B cell (primary cell): ENCODE measurements at regions not wholly inside any gene's neighbourhood (a gene's known extent, or its start where the extent isn't known, plus 50 kb on each side); places are given as distances from the start of the nearest gene placed in this dataset.
"Not testable (repeated sequence)": the region's sequence is repeated elsewhere in the genome, so short reads cannot be mapped to it uniquely, and the experiment has no call there.

Experiments used
- ATAC-seq: fragments of 200-7000 bp; cut with Tn5 transposase; one replicate; pipeline ENCODE4 v1.10.0; 2021; ENCODE audit warnings: low read depth, mild to moderate bottlenecking, moderate number of reproducible peaks, moderate library complexity
- CTCF ChIA-PET: fragments of 350-600 bp; sonication (Branson Sonifier 250); formaldehyde crosslinking; loops from one replicate; lab custom pipeline; 2021; ENCODE audit warnings: antibody characterized with exemption, inconsistent platforms; lab: Charles Lee
- POLR2A ChIA-PET: fragments of 350-600 bp; sonication (Branson Sonifier 250); formaldehyde crosslinking; loops from one replicate; lab custom pipeline; 2021; ENCODE audit warnings: antibody characterized with exemption; lab: Charles Lee
- DNase-seq: peaks from one replicate; pipeline ENCODE4 v3.0.0; 2013
- H2AFZ ChIP-seq: 2 replicates; pipeline ENCODE4 v1.6.1; 2012; ENCODE audit warnings: mild to moderate bottlenecking, low read depth, low read length; ENCODE audit not compliant: insufficient read depth, poor library complexity, severe bottlenecking
- H3K27ac ChIP-seq, 2 donors: 1 replicate in 1 of 2; 2 replicates in 1 of 2; pipeline ENCODE4 v1.5.1; 2012 to 2013; ENCODE audit warnings: low read length in 2 of 2, mild to moderate bottlenecking in 2 of 2, moderate library complexity in 1 of 2
- H3K27me3 ChIP-seq, 4 experiments: fragments of 200-600 bp in 1 of 4; sonication (generic) in 1 of 4; replicated peaks in 1 of 4; 1 replicate in 2 of 4; 2 replicates in 2 of 4; pipeline versions ENCODE4 v1.6.1 to v1.7.0; 2013 to 2016; ENCODE audit warnings: low read length in 3 of 4, mild to moderate bottlenecking in 2 of 4, mixed read lengths in 1 of 4, moderate library complexity in 1 of 4; ENCODE audit not compliant: insufficient read depth in 4 of 4, control insufficient read depth in 3 of 4; ENCODE audit errors: control extremely low read depth in 1 of 4
- H3K36me3 ChIP-seq, 2 experiments: replicated peaks in 1 of 2; 1 replicate in 1 of 2; 2 replicates in 1 of 2; pipeline versions ENCODE4 v1.6.1 to v1.7.1; 2013; ENCODE audit warnings: low read length in 1 of 2; ENCODE audit not compliant: insufficient read depth in 2 of 2, control insufficient read depth in 1 of 2; ENCODE audit errors: control extremely low read depth in 1 of 2, extremely low read depth in 1 of 2
- H3K4me1 ChIP-seq, 2 donors: fragments of 200-600 bp in 1 of 2; sonication (generic) in 1 of 2; 1 replicate in 1 of 2; 2 replicates in 1 of 2; pipeline versions ENCODE4 v1.5.1 to v1.6.1; 2013 to 2017; ENCODE audit warnings: low read length in 2 of 2; ENCODE audit not compliant: control insufficient read depth in 2 of 2, insufficient read depth in 2 of 2
- H3K4me2 ChIP-seq: replicated peaks from 2 replicates; pipeline ENCODE3; 2012; ENCODE audit warnings: mild to moderate bottlenecking, low read depth, low read length; ENCODE audit not compliant: poor library complexity, severe bottlenecking
- H3K4me3 ChIP-seq, 5 experiments: fragments of 200-600 bp in 1 of 5; sonication (generic) in 1 of 5; 1 replicate in 3 of 5; 2 replicates in 2 of 5; pipeline versions ENCODE4 v1.5.1 to v1.7.0; 2011 to 2016; ENCODE audit warnings: low read length in 4 of 5, mild to moderate bottlenecking in 4 of 5, low read depth in 2 of 5, control low read depth in 1 of 5, moderate library complexity in 1 of 5; ENCODE audit not compliant: insufficient read depth in 1 of 5; ENCODE audit errors: control extremely low read depth in 1 of 5, extremely low read depth in 1 of 5
- H3K79me2 ChIP-seq: fragments of 200-600 bp; sonication (generic); one replicate; pipeline ENCODE4 v1.6.0; 2016; ENCODE audit warnings: low read length; ENCODE audit not compliant: control insufficient read depth, insufficient read depth
- H3K9ac ChIP-seq: fragments of 200-600 bp; sonication (generic); 2 replicates; pipeline ENCODE4 v1.6.1; 2017; ENCODE audit warnings: mild to moderate bottlenecking, low read length, moderate library complexity
- H3K9me3 ChIP-seq, 3 donors: one replicate each; pipeline versions ENCODE4 v1.6.1 to v1.7.1; 2013; ENCODE audit warnings: low read length in 2 of 3; ENCODE audit not compliant: control insufficient read depth in 2 of 3, insufficient read depth in 1 of 3; ENCODE audit errors: control extremely low read depth in 1 of 3
- H4K20me1 ChIP-seq: 2 replicates; pipeline ENCODE4 v1.6.0; 2012; ENCODE audit warnings: mild to moderate bottlenecking, low read length; ENCODE audit not compliant: insufficient read depth, control insufficient read depth, poor library complexity, severe bottlenecking
- H3K27ac Mint-ChIP-seq: one replicate; pipeline ENCODE4 v1.8.0; 2021; ENCODE audit warnings: mixed read lengths
- H3K27me3 Mint-ChIP-seq: one replicate; pipeline ENCODE4 v1.8.0; 2021; ENCODE audit warnings: mixed read lengths
- H3K4me1 Mint-ChIP-seq: one replicate; pipeline ENCODE4 v1.8.0; 2021; ENCODE audit warnings: mixed read lengths
- H3K4me3 Mint-ChIP-seq: one replicate; pipeline ENCODE4 v1.8.0; 2021; ENCODE audit warnings: mixed read lengths
- H3K9me3 Mint-ChIP-seq: one replicate; pipeline ENCODE4 v1.8.0; 2022; ENCODE audit warnings: mixed read lengths; ENCODE audit not compliant: insufficient read depth
- CTCF ChIP-seq: fragments of 200-600 bp; IDR thresholded peaks from one replicate; pipeline ENCODE4 v1.8.0; 2022; ENCODE audit warnings: antibody characterized with exemption, mild to moderate bottlenecking
- EZH2 ChIP-seq: IDR thresholded peaks from 2 replicates; pipeline ENCODE4 v1.6.1; 2012; ENCODE audit warnings: borderline replicate concordance, low read depth, mild to moderate bottlenecking, moderate library complexity, low read length; ENCODE audit not compliant: insufficient read depth, poor library complexity, severe bottlenecking
- WGBS: methylation state at CpG from one replicate; pipeline ENCODE4 v1.1.5; 2013; ENCODE audit warnings: missing lambda C conversion rate; ENCODE audit not compliant: insufficient coverage; 5-methylcytosine and 5-hydroxymethylcytosine counted together
- intact Hi-C: fragments of 100-400 bp; cut with micrococcal nuclease; formaldehyde crosslinking; loops from one replicate; pipeline ENCODE4 v1.10.0; 2022

- H3K36me3 ChIP-seq, result no peaks in the 10 kb centered on the region
- Mint-ChIP-seq H3K4me1 (no peaks in the 10 kb centered on the region), H3K27ac (no peak overlapping the region), H3K4me3 (no peak overlapping the region), H3K27me3 (peaks cover 5% of the 10 kb centered on the region), H3K9me3 (peaks cover 3% of the 10 kb centered on the region)
- H3K4me2 ChIP-seq, result no peak overlapping the region
- H3K4me3 ChIP-seq, result no peak overlapping the region
- DNase-seq (no peak), ATAC-seq (no peak)
- ChIA-PET POLR2A (no interaction called here), CTCF (no interaction called here)
- no peak overlapping the region for H2AFZ ChIP-seq
- no peak overlapping the region for H3K27ac ChIP-seq
- peaks cover 0 to 3% (median 0%) of the 10 kb centered on the region in 4 experiments for H3K27me3 ChIP-seq
- no peaks in the 10 kb centered on the region for H4K20me1 ChIP-seq
- no peak for TF ChIP-seq CTCF
- no peak for TF ChIP-seq EZH2
- peaks cover 0 to 8% (median 0%) of the 10 kb centered on the region in 3 donors for H3K9me3 ChIP-seq
- no peak overlapping the region for H3K9ac ChIP-seq
- H3K79me2 ChIP-seq, result no peaks in the 10 kb centered on the region
- WGBS, result 35% methylated on average over 4 of the region's 5 CpGs
- no peaks in the 10 kb centered on the region for H3K4me1 ChIP-seq
- intact Hi-C loops, result no loop called here
These were observed 190.6 kb upstream of the MSX2 start for GRCh38 chr5:174533751-174534241.

- DNase-seq, result no peak
- H3K36me3 ChIP-seq, result no peaks in the 10 kb centered on the region
- peaks cover 5% of the 10 kb centered on the region for H3K27me3 Mint-ChIP-seq
- ChIA-PET CTCF (no interaction called here), POLR2A (no interaction called here)
- no peak for ATAC-seq
- peaks cover 0 to 8% (median 0%) of the 10 kb centered on the region in 3 donors for H3K9me3 ChIP-seq
- no peak overlapping the region for H3K9ac ChIP-seq
- no peak overlapping the region for H3K4me3 ChIP-seq
- H3K27me3 ChIP-seq, result peaks cover 0 to 3% (median 0%) of the 10 kb centered on the region in 4 experiments
- H3K27ac Mint-ChIP-seq, result no peak overlapping the region
- WGBS, result 93% methylated on average over 3 of the region's 3 CpGs
- peaks cover 5% of the 10 kb centered on the region for H3K9me3 Mint-ChIP-seq
- no peaks in the 10 kb centered on the region for H3K79me2 ChIP-seq
- H3K27ac ChIP-seq, result no peak overlapping the region
- H2AFZ ChIP-seq, result no peak overlapping the region
- H3K4me1 ChIP-seq, result no peaks in the 10 kb centered on the region
- intact Hi-C loops, result no loop called here
- no peak overlapping the region for H3K4me2 ChIP-seq
- TF ChIP-seq EZH2, result no peak
- no peak for TF ChIP-seq CTCF
- no peaks in the 10 kb centered on the region for H4K20me1 ChIP-seq
- H3K4me1 Mint-ChIP-seq, result no peaks in the 10 kb centered on the region
- H3K4me3 Mint-ChIP-seq, result no peak overlapping the region
These were observed 188.7 kb upstream of the MSX2 start for GRCh38 chr5:174535669-174536068.

- no CpG with 5 or more reads among the region's 5 CpGs for WGBS
- H2AFZ ChIP-seq, H3K9ac ChIP-seq, H3K4me3 Mint-ChIP-seq, H3K27ac ChIP-seq, POLR2A ChIA-PET, CTCF ChIA-PET, H3K27me3 ChIP-seq, H3K27ac Mint-ChIP-seq, H3K9me3 ChIP-seq, H3K36me3 ChIP-seq, H3K9me3 Mint-ChIP-seq, H3K27me3 Mint-ChIP-seq, DNase-seq, H3K4me3 ChIP-seq, H3K4me1 Mint-ChIP-seq, H4K20me1 ChIP-seq, ATAC-seq, intact Hi-C loops, H3K79me2 ChIP-seq, H3K4me1 ChIP-seq, H3K4me2 ChIP-seq: not testable (repeated sequence)
These were observed 184.6 kb upstream of the MSX2 start for GRCh38 chr5:174539823-174540222.
